ENCODE measurements at regions not wholly inside any gene's neighbourhood (a gene's known extent, or its start where the extent isn't known, plus 50 kb on each side); places are given as distances from the start of the nearest gene placed in this dataset.
A peak's percentile ranks its signal among the peaks of the same experiment; 100 is the strongest.

GRCh38 chr4:173669460-173670179 lies 139.6 kb upstream of the HAND2 start:
- no peaks in the 10 kb centered on the region for H3K36me3 Mint-ChIP-seq (ENCODE audit: low read depth, unreplicated experiment)
- Histone ChIP-seq H3K4me2 (ENCODE audit: low read length) (no peak overlapping the region), H3K4me3 (ENCODE audit: insufficient read depth, low read depth, low read length) (no peak overlapping the region), H4K20me1 (ENCODE audit: insufficient read depth, low read length) (no peaks in the 10 kb centered on the region), H3K36me3 (ENCODE audit: insufficient read depth, low read length) (no peaks in the 10 kb centered on the region), H3K9ac (ENCODE audit: low read length) (no peak overlapping the region), H3K27me3 (ENCODE audit: insufficient read depth, low read length) (no peaks in the 10 kb centered on the region), H3K79me2 (ENCODE audit: insufficient read depth, low read length) (no peaks in the 10 kb centered on the region), H3K4me1 (ENCODE audit: insufficient read depth, low read length) (no peaks in the 10 kb centered on the region), H3K27ac (ENCODE audit: low read depth, low read length) (no peak overlapping the region), H2AFZ (ENCODE audit: low read depth, low read length) (no peak overlapping the region), H3K9me3 (ENCODE audit: insufficient read depth, low read depth, low read length) (peaks cover 2% of the 10 kb centered on the region)
- DNase-seq (ENCODE audit: low read depth) (no peak), FAIRE-seq (peak; percentile 13)
- H3K4me3 Mint-ChIP-seq (ENCODE audit: unreplicated experiment), result no peak overlapping the region
- no peak overlapping the region for H3K27ac Mint-ChIP-seq (ENCODE audit: unreplicated experiment)
- no peaks in the 10 kb centered on the region for H3K9me3 Mint-ChIP-seq (ENCODE audit: unreplicated experiment)
- H3K27me3 Mint-ChIP-seq (ENCODE audit: low read depth, unreplicated experiment), result no peaks in the 10 kb centered on the region
- TF ChIP-seq EZH2 (IDR thresholded peaks at IDR 0.05; ENCODE audit: insufficient read depth, low read length) (no peak), CTCF (IDR thresholded peaks at IDR 0.05; ENCODE audit: insufficient read depth, low read depth, low read length) (no peak)
- H3K4me1 Mint-ChIP-seq (ENCODE audit: low read depth, unreplicated experiment), result no peaks in the 10 kb centered on the region

- no peaks in the 10 kb centered on the region for H3K4me1 Mint-ChIP-seq (ENCODE audit: low read depth, unreplicated experiment)
- DNase-seq (ENCODE audit: low read depth), result no peak
- no peaks in the 10 kb centered on the region for H3K9me3 ChIP-seq (ENCODE audit: insufficient read depth, low read depth, low read length)
- H2AFZ ChIP-seq (ENCODE audit: low read depth, low read length), result no peak overlapping the region
- no peak for FAIRE-seq
- no peak overlapping the region for H3K4me2 ChIP-seq (ENCODE audit: low read length)
- no peak overlapping the region for H3K4me3 Mint-ChIP-seq (ENCODE audit: unreplicated experiment)
- no peak overlapping the region for H3K9ac ChIP-seq (ENCODE audit: low read length)
- no peak overlapping the region for H3K27ac Mint-ChIP-seq (ENCODE audit: unreplicated experiment)
- H3K36me3 Mint-ChIP-seq (ENCODE audit: low read depth, unreplicated experiment), result no peaks in the 10 kb centered on the region
- no peak overlapping the region for H3K4me3 ChIP-seq (ENCODE audit: insufficient read depth, low read depth, low read length)
- no peaks in the 10 kb centered on the region for H3K9me3 Mint-ChIP-seq (ENCODE audit: unreplicated experiment)
- H3K27ac ChIP-seq (ENCODE audit: low read depth, low read length), result no peak overlapping the region
- H3K79me2 ChIP-seq (ENCODE audit: insufficient read depth, low read length), result no peaks in the 10 kb centered on the region
- peaks cover 3% of the 10 kb centered on the region for H3K27me3 Mint-ChIP-seq (ENCODE audit: low read depth, unreplicated experiment)
- TF ChIP-seq CTCF (IDR thresholded peaks at IDR 0.05; ENCODE audit: insufficient read depth, low read depth, low read length) (no peak), EZH2 (IDR thresholded peaks at IDR 0.05; ENCODE audit: insufficient read depth, low read length) (no peak)
- no peaks in the 10 kb centered on the region for H3K4me1 ChIP-seq (ENCODE audit: insufficient read depth, low read length)
- no peaks in the 10 kb centered on the region for H3K27me3 ChIP-seq (ENCODE audit: insufficient read depth, low read length)
- no peaks in the 10 kb centered on the region for H4K20me1 ChIP-seq (ENCODE audit: insufficient read depth, low read length)
- H3K36me3 ChIP-seq (ENCODE audit: insufficient read depth, low read length), result no peaks in the 10 kb centered on the region
Observed at GRCh38 chr4:173661001-173661400, 131.0 kb upstream of the HAND2 start.

- Histone ChIP-seq H4K20me1 (ENCODE audit: insufficient read depth, low read length) (no peaks in the 10 kb centered on the region), H3K9me3 (ENCODE audit: insufficient read depth, low read depth, low read length) (no peaks in the 10 kb centered on the region), H3K4me3 (ENCODE audit: insufficient read depth, low read depth, low read length) (no peak overlapping the region), H3K27me3 (ENCODE audit: insufficient read depth, low read length) (no peaks in the 10 kb centered on the region), H3K36me3 (ENCODE audit: insufficient read depth, low read length) (no peaks in the 10 kb centered on the region), H3K4me1 (ENCODE audit: insufficient read depth, low read length) (no peaks in the 10 kb centered on the region), H2AFZ (ENCODE audit: low read depth, low read length) (no peak overlapping the region), H3K79me2 (ENCODE audit: insufficient read depth, low read length) (no peaks in the 10 kb centered on the region), H3K4me2 (ENCODE audit: low read length) (no peak overlapping the region), H3K9ac (ENCODE audit: low read length) (no peak overlapping the region), H3K27ac (ENCODE audit: low read depth, low read length) (no peak overlapping the region)
- H3K36me3 Mint-ChIP-seq (ENCODE audit: low read depth, unreplicated experiment), result no peaks in the 10 kb centered on the region
- H3K9me3 Mint-ChIP-seq (ENCODE audit: unreplicated experiment), result no peaks in the 10 kb centered on the region
- no peak overlapping the region for H3K27ac Mint-ChIP-seq (ENCODE audit: unreplicated experiment)
- TF ChIP-seq EZH2 (IDR thresholded peaks at IDR 0.05; ENCODE audit: insufficient read depth, low read length), result no peak
- no peak for TF ChIP-seq CTCF (IDR thresholded peaks at IDR 0.05; ENCODE audit: insufficient read depth, low read depth, low read length)
- no peak for FAIRE-seq
- H3K4me3 Mint-ChIP-seq (ENCODE audit: unreplicated experiment), result no peak overlapping the region
- DNase-seq (ENCODE audit: low read depth), result no peak
- H3K27me3 Mint-ChIP-seq (ENCODE audit: low read depth, unreplicated experiment), result no peaks in the 10 kb centered on the region
- H3K4me1 Mint-ChIP-seq (ENCODE audit: low read depth, unreplicated experiment), result no peaks in the 10 kb centered on the region
Observed at GRCh38 chr4:173656898-173657297, 126.9 kb upstream of the HAND2 start.
